Activated CD4-positive, alpha-beta memory T cell treated with anti-CD3 and anti-CD28 coated beads for 36 hours (primary cell): ENCODE measurements at regions not wholly inside any gene's neighbourhood (a gene's known extent, or its start where the extent isn't known, plus 50 kb on each side); places are given as distances from the start of the nearest gene placed in this dataset.
"Not testable (repeated sequence)": the region's sequence is repeated elsewhere in the genome, so short reads cannot be mapped to it uniquely, and the experiment has no call there.

Source experiments
- CTCF ChIA-PET: fragments of 350-600 bp; sonication (Branson Sonifier 250); formaldehyde crosslinking; loops from one replicate; lab custom pipeline; 2021; ENCODE audit warnings: antibody characterized with exemption, inconsistent platforms; lab: Charles Lee
- POLR2A ChIA-PET: fragments of 350-600 bp; sonication (Branson Sonifier 250); formaldehyde crosslinking; loops from one replicate; lab custom pipeline; 2021; ENCODE audit warnings: antibody characterized with exemption; lab: Charles Lee
- DNase-seq: peaks from one replicate; pipeline ENCODE4 v3.0.0-alpha.2; 2020
- H3K27ac Mint-ChIP-seq: one replicate; pipeline ENCODE4 v1.8.0; 2021; ENCODE audit warnings: mixed read lengths
- H3K27me3 Mint-ChIP-seq: one replicate; pipeline ENCODE4 v1.8.0; 2021; ENCODE audit warnings: mixed read lengths
- H3K36me3 Mint-ChIP-seq: one replicate; pipeline ENCODE4 v1.8.0; 2021; ENCODE audit warnings: mixed read lengths
- H3K4me1 Mint-ChIP-seq: one replicate; pipeline ENCODE4 v1.8.0; 2021; ENCODE audit warnings: low read depth, mixed read lengths
- H3K4me3 Mint-ChIP-seq: one replicate; pipeline ENCODE4 v1.8.0; 2021; ENCODE audit warnings: mild to moderate bottlenecking, mixed read lengths
- H3K9me3 Mint-ChIP-seq: one replicate; pipeline ENCODE4 v1.8.0; 2021; ENCODE audit warnings: mixed read lengths
- intact Hi-C: fragments of 100-400 bp; cut with micrococcal nuclease; formaldehyde crosslinking; loops from one replicate; pipeline ENCODE4 v1.15.1; 2023

- H3K36me3 Mint-ChIP-seq, H3K27me3 Mint-ChIP-seq, DNase-seq, H3K9me3 Mint-ChIP-seq, CTCF ChIA-PET, H3K4me1 Mint-ChIP-seq, POLR2A ChIA-PET, intact Hi-C loops, H3K4me3 Mint-ChIP-seq, H3K27ac Mint-ChIP-seq: not testable (repeated sequence)
These were observed 301.2 kb downstream of the GOLGA6L6 start for GRCh38 chr15:20240366-20240917.

GRCh38 chr15:20239186-20239585, 302.4 kb downstream of the GOLGA6L6 start:
- H3K9me3 Mint-ChIP-seq, intact Hi-C loops, H3K27me3 Mint-ChIP-seq, H3K27ac Mint-ChIP-seq, POLR2A ChIA-PET, CTCF ChIA-PET, H3K4me1 Mint-ChIP-seq, DNase-seq, H3K36me3 Mint-ChIP-seq, H3K4me3 Mint-ChIP-seq: not testable (repeated sequence)

DNA sequence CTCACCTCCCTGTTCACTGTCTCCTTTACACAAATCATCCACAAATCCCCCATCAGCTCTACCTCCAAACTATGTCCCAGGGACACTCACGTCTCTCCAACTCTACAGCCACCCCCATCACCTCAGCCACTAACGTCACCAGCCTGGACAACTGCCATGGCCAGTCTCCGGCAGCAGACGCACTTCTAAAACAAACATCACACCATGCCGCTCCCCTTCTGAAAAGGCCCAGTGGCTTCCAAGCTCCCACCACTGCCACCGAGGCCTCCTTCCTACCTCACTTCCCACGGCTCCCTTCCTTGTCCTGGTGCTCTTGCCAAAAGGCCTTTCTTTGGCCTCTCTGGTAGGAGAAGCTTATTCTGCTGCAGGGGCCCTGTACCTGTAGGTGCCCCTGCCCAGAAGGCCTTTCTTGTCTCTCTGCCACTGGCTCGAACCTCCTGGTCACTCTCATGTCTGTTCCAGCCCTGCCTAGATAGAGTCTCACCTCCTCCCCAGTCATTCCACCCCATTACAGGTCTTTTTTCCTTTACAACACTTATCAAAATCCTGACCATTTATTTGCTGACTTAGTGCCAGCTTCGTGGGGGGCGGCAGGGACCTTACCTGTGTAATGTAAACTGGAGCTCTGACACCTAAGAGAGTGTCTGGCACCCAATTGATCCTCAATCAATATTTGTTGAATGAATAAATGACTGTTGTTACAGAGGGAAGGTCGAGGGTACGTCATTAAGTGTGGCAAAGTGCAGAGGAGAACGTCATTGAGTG, 304.2 kb downstream of the GOLGA6L6 start:
- H3K36me3 Mint-ChIP-seq, H3K4me3 Mint-ChIP-seq, H3K27me3 Mint-ChIP-seq, H3K9me3 Mint-ChIP-seq, DNase-seq, H3K4me1 Mint-ChIP-seq, POLR2A ChIA-PET, CTCF ChIA-PET, intact Hi-C loops, H3K27ac Mint-ChIP-seq: not testable (repeated sequence)

DNA sequence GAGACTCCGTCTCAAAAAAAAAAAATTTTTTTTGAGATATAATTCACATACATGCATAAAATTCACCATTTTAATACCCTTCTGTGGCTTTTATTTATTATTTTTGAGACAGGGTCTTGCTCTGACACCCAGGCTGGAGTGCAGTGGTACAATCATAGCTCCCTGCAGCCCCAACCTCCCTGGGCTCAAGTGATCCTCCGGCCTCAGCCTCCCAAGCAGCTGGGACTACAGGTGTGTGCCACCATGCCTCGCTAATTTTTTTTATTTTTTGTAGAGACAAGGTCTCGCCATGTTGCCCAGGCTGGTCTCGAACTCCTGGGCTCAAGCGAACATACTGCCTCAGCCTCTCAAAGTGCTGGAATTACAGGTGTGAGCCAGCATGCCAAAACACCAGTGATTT, 305.9 kb downstream of the GOLGA6L6 start:
- intact Hi-C loops, H3K27ac Mint-ChIP-seq, DNase-seq, H3K36me3 Mint-ChIP-seq, H3K27me3 Mint-ChIP-seq, H3K4me1 Mint-ChIP-seq, POLR2A ChIA-PET, H3K4me3 Mint-ChIP-seq, H3K9me3 Mint-ChIP-seq: not testable (repeated sequence)
- CTCF ChIA-PET, result interaction anchor here (0.9 kb wide), 1 partner anchor 41 kb away, joined by 3 read pairs; no protein-coding TSS in a partner anchor

DNA sequence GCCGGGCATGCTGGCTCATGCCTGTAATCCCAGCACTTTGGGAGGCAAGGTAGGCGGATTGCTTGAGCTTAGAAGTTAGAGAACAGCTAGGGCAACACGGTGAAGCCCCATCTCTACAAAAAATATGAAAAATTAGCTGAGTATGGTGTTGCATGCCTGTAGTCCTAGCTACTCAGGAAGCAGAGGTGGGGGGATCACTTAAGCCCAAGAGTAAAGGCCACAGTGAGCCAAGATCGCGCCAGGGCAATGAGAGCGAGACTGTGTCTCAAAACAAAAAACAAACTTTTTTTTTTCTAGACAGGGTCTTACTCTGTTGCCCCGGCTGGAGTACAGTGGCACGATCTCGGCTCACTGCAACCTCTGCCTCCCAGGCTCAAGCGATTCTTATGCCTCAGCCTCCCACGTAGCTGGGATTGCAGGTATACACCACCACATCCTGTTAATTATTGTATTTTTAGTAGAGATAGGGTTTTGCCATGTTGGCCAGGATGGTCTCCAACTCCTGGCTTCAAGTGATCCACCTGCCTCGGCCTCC, 307.5 kb downstream of the GOLGA6L6 start:
- H3K4me3 Mint-ChIP-seq, intact Hi-C loops, H3K27ac Mint-ChIP-seq, H3K27me3 Mint-ChIP-seq, H3K4me1 Mint-ChIP-seq, DNase-seq, CTCF ChIA-PET, H3K36me3 Mint-ChIP-seq, H3K9me3 Mint-ChIP-seq, POLR2A ChIA-PET: not testable (repeated sequence)

DNA sequence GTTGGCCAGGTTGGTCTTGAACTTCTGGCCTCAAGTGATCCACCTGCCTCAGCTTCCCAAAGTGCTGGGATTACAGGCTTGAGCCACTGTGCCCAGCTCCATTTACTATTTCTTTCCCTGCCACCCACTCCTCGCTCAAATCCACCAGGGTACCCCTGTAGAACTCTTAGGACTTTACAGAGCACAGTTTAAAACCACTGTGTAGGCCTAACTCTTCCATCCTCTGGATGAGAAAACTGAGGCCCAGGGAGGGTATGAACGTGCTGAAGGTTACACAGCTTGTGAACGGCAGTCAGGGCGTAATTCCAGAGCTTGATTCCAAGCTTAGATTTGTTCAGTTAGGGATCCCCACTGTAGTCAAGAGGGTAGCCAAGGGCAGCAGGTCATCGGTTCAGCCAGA, 309.1 kb downstream of the GOLGA6L6 start:
- H3K27ac Mint-ChIP-seq, DNase-seq, H3K36me3 Mint-ChIP-seq, H3K27me3 Mint-ChIP-seq, H3K9me3 Mint-ChIP-seq, H3K4me3 Mint-ChIP-seq, H3K4me1 Mint-ChIP-seq, POLR2A ChIA-PET, CTCF ChIA-PET, intact Hi-C loops: not testable (repeated sequence)

DNA sequence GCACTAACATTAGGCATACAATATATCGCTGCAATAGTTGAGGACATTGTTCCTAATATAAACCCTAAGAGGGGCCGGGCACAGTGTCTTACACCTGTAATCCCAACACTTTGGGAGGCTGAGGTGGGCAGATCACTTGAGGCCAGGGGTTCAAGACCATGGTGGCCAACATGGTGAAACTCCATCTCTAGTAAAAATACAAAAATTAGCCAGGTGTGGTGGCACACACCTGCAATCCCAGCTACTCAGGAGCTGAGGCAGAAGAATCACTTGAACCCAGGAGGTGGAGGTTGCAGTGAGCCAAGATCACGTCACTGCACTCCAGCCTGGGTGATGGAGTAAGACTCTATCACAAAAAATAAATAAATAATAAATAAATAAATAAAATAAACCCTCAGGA, 310.9 kb downstream of the GOLGA6L6 start:
- POLR2A ChIA-PET, H3K9me3 Mint-ChIP-seq, H3K4me3 Mint-ChIP-seq, intact Hi-C loops, DNase-seq, H3K27me3 Mint-ChIP-seq, H3K4me1 Mint-ChIP-seq, H3K36me3 Mint-ChIP-seq, H3K27ac Mint-ChIP-seq, CTCF ChIA-PET: not testable (repeated sequence)

GRCh38 chr15:20228791-20229190, 312.8 kb downstream of the GOLGA6L6 start:
- H3K4me1 Mint-ChIP-seq, CTCF ChIA-PET, H3K27ac Mint-ChIP-seq, POLR2A ChIA-PET, intact Hi-C loops, H3K27me3 Mint-ChIP-seq, H3K36me3 Mint-ChIP-seq, H3K9me3 Mint-ChIP-seq, DNase-seq, H3K4me3 Mint-ChIP-seq: not testable (repeated sequence)

- H3K27ac Mint-ChIP-seq, CTCF ChIA-PET, H3K36me3 Mint-ChIP-seq, H3K4me3 Mint-ChIP-seq, intact Hi-C loops, DNase-seq, H3K4me1 Mint-ChIP-seq, POLR2A ChIA-PET, H3K27me3 Mint-ChIP-seq, H3K9me3 Mint-ChIP-seq: not testable (repeated sequence)
These were observed 314.3 kb downstream of the GOLGA6L6 start for GRCh38 chr15:20227119-20227853.

GRCh38 chr15:20226531-20226930, 315.1 kb downstream of the GOLGA6L6 start:
- H3K36me3 Mint-ChIP-seq, POLR2A ChIA-PET, intact Hi-C loops, H3K27me3 Mint-ChIP-seq, DNase-seq, H3K9me3 Mint-ChIP-seq, H3K4me3 Mint-ChIP-seq, H3K4me1 Mint-ChIP-seq, CTCF ChIA-PET, H3K27ac Mint-ChIP-seq: not testable (repeated sequence)

- H3K9me3 Mint-ChIP-seq, H3K27me3 Mint-ChIP-seq, H3K4me3 Mint-ChIP-seq, intact Hi-C loops, DNase-seq, POLR2A ChIA-PET, H3K27ac Mint-ChIP-seq, H3K4me1 Mint-ChIP-seq, H3K36me3 Mint-ChIP-seq, CTCF ChIA-PET: not testable (repeated sequence)
These were observed 320.5 kb downstream of the GOLGA6L6 start for GRCh38 chr15:20221063-20221462.

- POLR2A ChIA-PET, H3K27me3 Mint-ChIP-seq, CTCF ChIA-PET, H3K4me3 Mint-ChIP-seq, H3K36me3 Mint-ChIP-seq, intact Hi-C loops, DNase-seq, H3K9me3 Mint-ChIP-seq, H3K27ac Mint-ChIP-seq, H3K4me1 Mint-ChIP-seq: not testable (repeated sequence)
These were observed 322.4 kb downstream of the GOLGA6L6 start for GRCh38 chr15:20219171-20219570.
